WTC11 (cell line): ENCODE measurements at regions not wholly inside any gene's neighbourhood (a gene's known extent, or its start where the extent isn't known, plus 50 kb on each side); places are given as distances from the start of the nearest gene placed in this dataset.

Experiments
- AFF4 ChIP-seq: sonication (generic); formaldehyde crosslinking; IDR thresholded peaks from 2 replicates; pipeline ENCODE4 v1.8.1; 2023; ENCODE audit warnings: mild to moderate bottlenecking, missing genetic modification reagents, borderline replicate concordance
- ATF1 ChIP-seq: sonication (generic); formaldehyde crosslinking; IDR thresholded peaks from 2 replicates; pipeline ENCODE4 v1.8.1; 2023; ENCODE audit warnings: mild to moderate bottlenecking, moderate library complexity, missing genetic modification reagents
- CREB1 ChIP-seq: sonication (generic); formaldehyde crosslinking; IDR thresholded peaks from 2 replicates; pipeline ENCODE4 v1.8.0; 2023; ENCODE audit warnings: mild to moderate bottlenecking, missing genetic modification reagents
- E2F1 ChIP-seq: sonication (generic); formaldehyde crosslinking; IDR thresholded peaks from 2 replicates; pipeline ENCODE4 v1.8.0; 2022; ENCODE audit warnings: mild to moderate bottlenecking, missing genetic modification reagents
- ELF4 ChIP-seq: sonication (generic); formaldehyde crosslinking; IDR thresholded peaks from 2 replicates; pipeline ENCODE4 v1.8.1; 2022; ENCODE audit warnings: low read depth, mild to moderate bottlenecking, moderate library complexity, missing genetic modification reagents
- ESRRA ChIP-seq: sonication (generic); formaldehyde crosslinking; IDR thresholded peaks from 2 replicates; pipeline ENCODE4 v1.8.1; 2022; ENCODE audit warnings: mild to moderate bottlenecking, missing genetic modification reagents, borderline replicate concordance
- ETV6 ChIP-seq: sonication (generic); formaldehyde crosslinking; IDR thresholded peaks from 2 replicates; pipeline ENCODE4 v1.8.1; 2022; ENCODE audit warnings: mild to moderate bottlenecking, missing genetic modification reagents
- HMGA2 ChIP-seq: fragments of 250-450 bp; sonication (Bioruptor Pico); IDR thresholded peaks from 2 replicates; pipeline ENCODE4 v1.4.0; 2021; ENCODE audit warnings: mild to moderate bottlenecking, moderate library complexity
- MLX ChIP-seq: sonication (generic); formaldehyde crosslinking; IDR thresholded peaks from 2 replicates; pipeline ENCODE4 v1.8.1; 2023; ENCODE audit warnings: mild to moderate bottlenecking, missing genetic modification reagents, moderate library complexity
- NFE2L1 ChIP-seq: sonication (generic); formaldehyde crosslinking; IDR thresholded peaks from 2 replicates; pipeline ENCODE4 v1.8.1; 2023; ENCODE audit warnings: missing genetic modification reagents
- NFYB ChIP-seq: sonication (generic); formaldehyde crosslinking; conservative IDR thresholded peaks from 2 replicates; pipeline ENCODE4 v1.8.0; 2022; ENCODE audit warnings: low read depth, missing genetic modification reagents
- NR2C2 ChIP-seq: sonication (generic); formaldehyde crosslinking; IDR thresholded peaks from 2 replicates; pipeline ENCODE4 v1.8.0; 2022; ENCODE audit warnings: mild to moderate bottlenecking, missing genetic modification reagents
- OVOL2 ChIP-seq: fragments of 250-450 bp; sonication (Bioruptor Pico); IDR thresholded peaks from 2 replicates; pipeline ENCODE4 v1.9.0; 2021; ENCODE audit warnings: mild to moderate bottlenecking, borderline replicate concordance
- PREB ChIP-seq: sonication (generic); formaldehyde crosslinking; IDR thresholded peaks from 2 replicates; pipeline ENCODE4 v1.8.1; 2022; ENCODE audit warnings: mild to moderate bottlenecking, missing genetic modification reagents, moderate library complexity, borderline replicate concordance
- TCF7 ChIP-seq: sonication (generic); formaldehyde crosslinking; IDR thresholded peaks from 2 replicates; pipeline ENCODE4 v1.8.0; 2022; ENCODE audit warnings: mild to moderate bottlenecking, low read depth, missing genetic modification reagents, moderate library complexity
- TP53 ChIP-seq: sonication (generic); formaldehyde crosslinking; IDR thresholded peaks from 2 replicates; pipeline ENCODE4 v1.8.1; 2023; ENCODE audit warnings: mild to moderate bottlenecking, missing genetic modification reagents
- ZBTB21 ChIP-seq: sonication (generic); formaldehyde crosslinking; IDR thresholded peaks from 2 replicates; pipeline ENCODE4 v1.8.1; 2023; ENCODE audit warnings: mild to moderate bottlenecking, missing genetic modification reagents, borderline replicate concordance
- ZNF121 ChIP-seq: sonication (generic); formaldehyde crosslinking; IDR thresholded peaks from 2 replicates; pipeline ENCODE4 v1.8.0; 2023; ENCODE audit warnings: missing genetic modification reagents
- ZNF138 ChIP-seq: sonication (generic); formaldehyde crosslinking; conservative IDR thresholded peaks from 2 replicates; pipeline ENCODE4 v1.8.1; 2022; ENCODE audit warnings: mild to moderate bottlenecking, moderate library complexity, missing genetic modification reagents
- ZNF219 ChIP-seq: sonication (generic); formaldehyde crosslinking; IDR thresholded peaks from 2 replicates; pipeline ENCODE4 v1.8.0; 2023; ENCODE audit warnings: missing genetic modification reagents, mild to moderate bottlenecking, borderline replicate concordance
- ZNF232 ChIP-seq: sonication (generic); formaldehyde crosslinking; IDR thresholded peaks from 2 replicates; pipeline ENCODE4 v1.8.0; 2022; ENCODE audit warnings: mild to moderate bottlenecking, missing genetic modification reagents
- ZNF317 ChIP-seq: sonication (generic); formaldehyde crosslinking; IDR thresholded peaks from 2 replicates; pipeline ENCODE4 v1.8.1; 2023; ENCODE audit warnings: low read depth, mild to moderate bottlenecking, moderate library complexity, missing genetic modification reagents, borderline replicate concordance
- ZNF396 ChIP-seq: fragments of 250-450 bp; sonication (Bioruptor Pico); IDR thresholded peaks from 2 replicates; pipeline ENCODE4 v1.8.0; 2021; ENCODE audit warnings: mild to moderate bottlenecking, moderate library complexity, borderline replicate concordance
- ZNF416 ChIP-seq: fragments of 250-450 bp; sonication (Bioruptor Pico); IDR thresholded peaks from 2 replicates; pipeline ENCODE4 v1.9.0; 2021; ENCODE audit warnings: mild to moderate bottlenecking, inconsistent platforms
- TF ChIP-seq, protein P1 (sequence below): sonication (generic); formaldehyde crosslinking; IDR thresholded peaks from 2 replicates; pipeline ENCODE4 v1.8.0; 2022; ENCODE audit warnings: mild to moderate bottlenecking, missing genetic modification reagents
- TF ChIP-seq, protein P2 (sequence below): sonication (generic); formaldehyde crosslinking; IDR thresholded peaks from 2 replicates; pipeline ENCODE4 v1.8.0; 2022; ENCODE audit warnings: mild to moderate bottlenecking, missing genetic modification reagents
- TF ChIP-seq, protein P3 (sequence below): sonication (generic); formaldehyde crosslinking; conservative IDR thresholded peaks from 2 replicates; pipeline ENCODE4 v1.8.1; 2023; ENCODE audit warnings: mild to moderate bottlenecking, low read depth, missing genetic modification reagents, moderate library complexity
- TF ChIP-seq, protein P4 (sequence below): sonication (generic); formaldehyde crosslinking; IDR thresholded peaks from 2 replicates; pipeline ENCODE4 v1.8.0; 2023; ENCODE audit warnings: missing genetic modification reagents

DNA sequence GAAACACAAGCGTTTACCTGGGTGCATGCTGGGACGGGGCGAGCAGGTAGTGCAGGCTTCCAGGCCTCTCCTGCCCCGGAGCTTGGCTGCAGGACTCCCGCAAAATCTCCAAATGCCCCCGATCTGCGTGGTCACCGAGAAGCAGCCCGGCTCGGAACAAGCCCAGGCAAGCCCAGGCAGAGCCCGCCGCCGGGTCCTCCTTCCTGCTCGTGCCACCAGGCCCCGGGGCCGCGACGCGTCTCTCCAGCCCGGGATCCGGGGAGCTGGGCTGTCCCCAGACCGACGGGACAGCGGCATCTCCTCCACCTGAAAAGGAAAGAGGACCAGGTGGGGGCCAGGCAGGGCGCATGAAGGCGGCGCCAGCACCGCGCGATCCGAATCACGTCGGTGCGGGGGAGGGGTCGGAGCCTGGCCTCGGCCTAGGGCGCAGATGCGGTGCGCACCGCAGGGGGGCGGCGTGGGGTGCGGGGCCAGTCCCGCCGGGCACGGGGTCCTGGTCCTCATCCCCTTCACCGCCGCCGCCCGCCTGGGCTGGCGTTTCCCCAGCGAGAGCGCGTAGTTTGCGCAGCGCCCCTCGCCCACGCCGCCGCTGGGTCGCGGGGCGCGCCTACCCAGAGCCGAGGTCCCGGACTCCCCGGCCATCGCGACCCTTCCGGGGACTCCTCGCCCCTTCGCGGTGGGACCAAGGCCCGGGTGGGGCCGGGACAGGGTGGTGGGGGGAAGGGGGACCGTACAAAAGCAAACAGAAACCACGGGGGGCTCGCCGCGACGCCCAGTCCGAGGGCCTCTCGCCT lies 52.4 kb upstream of the H6PD start (continued):
- TF ChIP-seq, protein P1, sequence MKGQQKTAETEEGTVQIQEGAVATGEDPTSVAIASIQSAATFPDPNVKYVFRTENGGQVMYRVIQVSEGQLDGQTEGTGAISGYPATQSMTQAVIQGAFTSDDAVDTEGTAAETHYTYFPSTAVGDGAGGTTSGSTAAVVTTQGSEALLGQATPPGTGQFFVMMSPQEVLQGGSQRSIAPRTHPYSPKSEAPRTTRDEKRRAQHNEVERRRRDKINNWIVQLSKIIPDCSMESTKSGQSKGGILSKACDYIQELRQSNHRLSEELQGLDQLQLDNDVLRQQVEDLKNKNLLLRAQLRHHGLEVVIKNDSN (CRISPR knock-in tag), result peak; percentile 23; the same call in 1 of the 2 replicates
- no peak for TF ChIP-seq OVOL2 (CRISPR knock-in tag)
- no peak for TF ChIP-seq HMGA2 (CRISPR knock-in tag)
- 0 out of 2 replicates have a peak, but pooled peaks have one; percentile 40 for TF ChIP-seq CREB1
- TF ChIP-seq NFE2L1 (CRISPR knock-in tag), result no peak
- no peak for TF ChIP-seq ZNF121 (CRISPR knock-in tag)
- peak; percentile 86 for TF ChIP-seq TP53 (CRISPR knock-in tag)
- TF ChIP-seq ZNF317 (CRISPR knock-in tag), result no peak
- no peak for TF ChIP-seq AFF4
- TF ChIP-seq ZNF138 (CRISPR knock-in tag), result no peak
- no peak for TF ChIP-seq ATF1 (CRISPR knock-in tag)
- no peak for TF ChIP-seq ZNF232 (CRISPR knock-in tag)
- TF ChIP-seq MLX (CRISPR knock-in tag), result no peak
- TF ChIP-seq ZNF219 (CRISPR knock-in tag), result no peak
- TF ChIP-seq PREB, result no peak
- no peak for TF ChIP-seq TCF7 (CRISPR knock-in tag)
- TF ChIP-seq ELF4, result no peak
- TF ChIP-seq ZBTB21 (CRISPR knock-in tag), result no peak
- TF ChIP-seq NFYB (CRISPR knock-in tag), result no peak
- TF ChIP-seq ESRRA (CRISPR knock-in tag), result 0 out of 2 replicates have a peak, but pooled peaks have one; percentile 61
- TF ChIP-seq, protein P2, sequence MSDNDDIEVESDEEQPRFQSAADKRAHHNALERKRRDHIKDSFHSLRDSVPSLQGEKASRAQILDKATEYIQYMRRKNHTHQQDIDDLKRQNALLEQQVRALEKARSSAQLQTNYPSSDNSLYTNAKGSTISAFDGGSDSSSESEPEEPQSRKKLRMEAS, result peak; percentile 54; the same call in 1 of the 2 replicates
- no peak for TF ChIP-seq ZNF416
- peak; percentile 42; the same call in 1 of the 2 replicates for TF ChIP-seq ETV6 (CRISPR knock-in tag)
- no peak for TF ChIP-seq ZNF396
- TF ChIP-seq E2F1 (CRISPR knock-in tag), result no peak
- TF ChIP-seq, protein P3, sequence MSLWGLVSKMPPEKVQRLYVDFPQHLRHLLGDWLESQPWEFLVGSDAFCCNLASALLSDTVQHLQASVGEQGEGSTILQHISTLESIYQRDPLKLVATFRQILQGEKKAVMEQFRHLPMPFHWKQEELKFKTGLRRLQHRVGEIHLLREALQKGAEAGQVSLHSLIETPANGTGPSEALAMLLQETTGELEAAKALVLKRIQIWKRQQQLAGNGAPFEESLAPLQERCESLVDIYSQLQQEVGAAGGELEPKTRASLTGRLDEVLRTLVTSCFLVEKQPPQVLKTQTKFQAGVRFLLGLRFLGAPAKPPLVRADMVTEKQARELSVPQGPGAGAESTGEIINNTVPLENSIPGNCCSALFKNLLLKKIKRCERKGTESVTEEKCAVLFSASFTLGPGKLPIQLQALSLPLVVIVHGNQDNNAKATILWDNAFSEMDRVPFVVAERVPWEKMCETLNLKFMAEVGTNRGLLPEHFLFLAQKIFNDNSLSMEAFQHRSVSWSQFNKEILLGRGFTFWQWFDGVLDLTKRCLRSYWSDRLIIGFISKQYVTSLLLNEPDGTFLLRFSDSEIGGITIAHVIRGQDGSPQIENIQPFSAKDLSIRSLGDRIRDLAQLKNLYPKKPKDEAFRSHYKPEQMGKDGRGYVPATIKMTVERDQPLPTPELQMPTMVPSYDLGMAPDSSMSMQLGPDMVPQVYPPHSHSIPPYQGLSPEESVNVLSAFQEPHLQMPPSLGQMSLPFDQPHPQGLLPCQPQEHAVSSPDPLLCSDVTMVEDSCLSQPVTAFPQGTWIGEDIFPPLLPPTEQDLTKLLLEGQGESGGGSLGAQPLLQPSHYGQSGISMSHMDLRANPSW (CRISPR knock-in tag), result no peak
- TF ChIP-seq, protein P4, sequence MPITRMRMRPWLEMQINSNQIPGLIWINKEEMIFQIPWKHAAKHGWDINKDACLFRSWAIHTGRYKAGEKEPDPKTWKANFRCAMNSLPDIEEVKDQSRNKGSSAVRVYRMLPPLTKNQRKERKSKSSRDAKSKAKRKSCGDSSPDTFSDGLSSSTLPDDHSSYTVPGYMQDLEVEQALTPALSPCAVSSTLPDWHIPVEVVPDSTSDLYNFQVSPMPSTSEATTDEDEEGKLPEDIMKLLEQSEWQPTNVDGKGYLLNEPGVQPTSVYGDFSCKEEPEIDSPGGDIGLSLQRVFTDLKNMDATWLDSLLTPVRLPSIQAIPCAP (CRISPR knock-in tag), result no peak
- no peak for TF ChIP-seq NR2C2
